GM23338 (cell line): ENCODE measurements at regions not wholly inside any gene's neighbourhood (a gene's known extent, or its start where the extent isn't known, plus 50 kb on each side); places are given as distances from the start of the nearest gene placed in this dataset.

Experiments
- ATAC-seq: fragments of 200-7000 bp; cut with Tn5 transposase; 3 replicates; pipeline ENCODE4 v1.9.1; 2020
- DNase-seq: peaks from one replicate; pipeline ENCODE4 v3.0.0-alpha.2; 2015; ENCODE audit warnings: low spot score
- H2AFZ ChIP-seq: fragments of 200-600 bp; sonication (generic); 2 replicates; pipeline ENCODE4 v1.8.0; 2016; ENCODE audit warnings: antibody characterized with exemption, mild to moderate bottlenecking, moderate library complexity
- H3F3A ChIP-seq: fragments of 200-600 bp; sonication (generic); replicated peaks from 2 replicates; pipeline ENCODE4 v1.8.0; 2017; ENCODE audit warnings: antibody characterized with exemption, mixed run types, low read depth
- H3K27ac ChIP-seq: fragments of 200-600 bp; sonication (generic); 2 replicates; pipeline ENCODE4 v1.6.1; 2016; ENCODE audit warnings: low read depth
- H3K27me3 ChIP-seq: fragments of 200-600 bp; sonication (generic); 2 replicates; pipeline ENCODE4 v1.8.0; 2016; ENCODE audit warnings: mild to moderate bottlenecking, mixed run types, moderate library complexity; ENCODE audit not compliant: insufficient read depth
- H3K36me3 ChIP-seq: fragments of 200-600 bp; sonication (generic); 2 replicates; pipeline ENCODE4 v1.8.0; 2016; ENCODE audit warnings: mild to moderate bottlenecking; ENCODE audit not compliant: insufficient read depth
- H3K4me1 ChIP-seq: fragments of 200-600 bp; sonication (generic); 2 replicates; pipeline ENCODE4 v1.8.0; 2016; ENCODE audit warnings: mild to moderate bottlenecking, moderate library complexity; ENCODE audit not compliant: insufficient read depth
- H3K4me2 ChIP-seq: fragments of 200-600 bp; sonication (generic); 2 replicates; pipeline ENCODE4 v1.7.1; 2017; ENCODE audit warnings: mixed run types
- H3K4me3 ChIP-seq: fragments of 200-600 bp; sonication (generic); 2 replicates; pipeline ENCODE4 v1.6.1; 2016; ENCODE audit warnings: mixed run types
- H3K79me2 ChIP-seq: fragments of 200-600 bp; sonication (generic); replicated peaks from 2 replicates; pipeline ENCODE4 v1.8.0; 2017; ENCODE audit warnings: mild to moderate bottlenecking; ENCODE audit not compliant: insufficient read depth
- H3K9me2 ChIP-seq: fragments of 200-600 bp; sonication (generic); 2 replicates; pipeline ENCODE4 v1.8.0; 2017; ENCODE audit not compliant: insufficient read depth
- H4K20me1 ChIP-seq: fragments of 200-600 bp; sonication (generic); replicated peaks from 2 replicates; pipeline ENCODE4 v1.8.0; 2017; ENCODE audit warnings: mild to moderate bottlenecking; ENCODE audit not compliant: insufficient read depth
- H3K27ac Mint-ChIP-seq: 2 replicates; pipeline ENCODE4 v1.8.0; 2020; ENCODE audit warnings: inconsistent platforms, mild to moderate bottlenecking, moderate library complexity, mixed read lengths
- H3K27me3 Mint-ChIP-seq: 3 replicates; pipeline ENCODE4 v1.8.0; 2022; ENCODE audit warnings: low read depth, mild to moderate bottlenecking, moderate library complexity, mixed read lengths, inconsistent platforms; ENCODE audit not compliant: insufficient read depth, poor library complexity
- H3K36me3 Mint-ChIP-seq: 3 replicates; pipeline ENCODE4 v1.8.0; 2021; ENCODE audit warnings: low read depth, mild to moderate bottlenecking, inconsistent platforms, moderate library complexity, mixed read lengths
- H3K4me1 Mint-ChIP-seq: 3 replicates; pipeline ENCODE4 v1.8.0; 2020; ENCODE audit warnings: mild to moderate bottlenecking, inconsistent platforms, mixed read lengths
- H3K4me3 Mint-ChIP-seq: 3 replicates; pipeline ENCODE4 v1.8.0; 2021; ENCODE audit warnings: moderate library complexity, mild to moderate bottlenecking, inconsistent platforms, mixed read lengths
- H3K9me3 Mint-ChIP-seq: 3 replicates; pipeline ENCODE4 v1.8.0; 2020; ENCODE audit warnings: moderate library complexity, mild to moderate bottlenecking, inconsistent platforms, mixed read lengths
- CREB1 ChIP-seq: fragments of 250-450 bp; sonication (Bioruptor Pico); IDR thresholded peaks from 2 replicates; pipeline ENCODE4 v1.5.0; 2020; ENCODE audit warnings: low read depth, mild to moderate bottlenecking, moderate library complexity
- CTCF ChIP-seq, 2 experiments: fragments of 200-600 bp in 1 of 2; sonication (generic) in 1 of 2; conservative IDR thresholded peaks; 2 replicates each; pipeline versions ENCODE4 v1.5.1 to v1.6.1; 2016 to 2017; ENCODE audit warnings: antibody characterized with exemption in 2 of 2, low read depth in 2 of 2, mild to moderate bottlenecking in 2 of 2, moderate library complexity in 1 of 2
- ETS1 ChIP-seq: IDR thresholded peaks from 2 replicates; pipeline ENCODE4 v1.6.1; 2016; ENCODE audit warnings: antibody characterized with exemption
- EZH2 ChIP-seq: fragments of 200-600 bp; sonication (generic); IDR thresholded peaks from one replicate; pipeline ENCODE4 v1.8.0; 2017; ENCODE audit warnings: antibody characterized with exemption, mild to moderate bottlenecking, low read depth; ENCODE audit not compliant: unreplicated experiment
- EZH2phosphoT487 ChIP-seq: fragments of 200-600 bp; sonication (generic); IDR thresholded peaks from one replicate; pipeline ENCODE4 v1.8.1; 2018; ENCODE audit warnings: antibody characterized with exemption; ENCODE audit not compliant: unreplicated experiment
- JUNB ChIP-seq: IDR thresholded peaks from one replicate; pipeline ENCODE4 v1.6.1; 2016; ENCODE audit warnings: antibody characterized with exemption; ENCODE audit not compliant: unreplicated experiment
- NANOG ChIP-seq: IDR thresholded peaks from 2 replicates; pipeline ENCODE4 v1.6.1; 2016; ENCODE audit warnings: antibody characterized with exemption, borderline replicate concordance
- POLR2AphosphoS5 ChIP-seq: IDR thresholded peaks from 2 replicates; pipeline ENCODE4 v1.6.1; 2016; ENCODE audit warnings: antibody characterized with exemption, low read depth
- REST ChIP-seq: IDR thresholded peaks from one replicate; pipeline ENCODE4 v1.6.1; 2018; ENCODE audit warnings: antibody characterized with exemption; ENCODE audit not compliant: unreplicated experiment
- STAT1 ChIP-seq: IDR thresholded peaks from one replicate; pipeline ENCODE4 v1.6.1; 2016; ENCODE audit warnings: antibody characterized with exemption; ENCODE audit not compliant: unreplicated experiment
- ZNF114 ChIP-seq: fragments of 250-450 bp; sonication (Bioruptor Pico); IDR thresholded peaks from 2 replicates; pipeline ENCODE4 v1.5.0; 2020; ENCODE audit warnings: mild to moderate bottlenecking, moderate library complexity
- ZNF331 ChIP-seq: fragments of 250-450 bp; sonication (Bioruptor Pico); IDR thresholded peaks from 2 replicates; pipeline ENCODE4 v1.5.0; 2020; ENCODE audit warnings: low read depth, mild to moderate bottlenecking, moderate library complexity
- TF ChIP-seq, protein P1 (sequence below): fragments of 250-450 bp; sonication (Bioruptor Pico); IDR thresholded peaks from 2 replicates; pipeline ENCODE4 v1.5.0; 2020; ENCODE audit warnings: mild to moderate bottlenecking, moderate library complexity

DNA sequence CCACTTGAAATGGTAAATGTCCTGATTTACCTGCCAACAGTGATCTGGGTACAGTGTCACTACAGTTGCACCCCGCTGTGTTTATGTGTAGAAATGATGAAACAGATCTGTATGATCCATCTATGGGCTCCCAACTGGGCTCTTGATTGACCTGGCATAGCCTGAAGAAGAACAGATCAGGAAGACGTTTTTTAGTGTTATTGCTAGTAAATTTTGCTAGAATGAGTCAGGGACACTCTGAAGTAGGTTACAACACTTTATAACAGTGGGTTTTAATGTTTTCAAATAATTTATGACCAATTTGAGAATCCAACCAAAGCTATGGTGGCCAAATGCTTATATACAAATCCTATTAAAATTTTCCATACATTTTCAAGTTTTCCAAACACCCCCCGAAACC lies 110.3 kb downstream of the DKK1 start:
- H3K4me1 Mint-ChIP-seq = peaks cover 7% of the 10 kb centered on the region; the same call in 2 of the 3 replicates
- H3K79me2 ChIP-seq = no peaks in the 10 kb centered on the region
- no peaks in the 10 kb centered on the region for H3K36me3 Mint-ChIP-seq
- H3K9me3 Mint-ChIP-seq = peaks cover 6% of the 10 kb centered on the region; the same call in 2 of the 3 replicates
- no peaks in the 10 kb centered on the region for H3K27me3 Mint-ChIP-seq
- no peaks in the 10 kb centered on the region for H4K20me1 ChIP-seq
- no peak for DNase-seq
- H3K27ac ChIP-seq = no peak overlapping the region
- no peaks in the 10 kb centered on the region for H3K36me3 ChIP-seq
- H2AFZ ChIP-seq = no peak overlapping the region
- no peaks in the 10 kb centered on the region for H3K9me2 ChIP-seq
- no peak overlapping the region for H3K4me2 ChIP-seq
- no peak overlapping the region for H3K4me3 Mint-ChIP-seq
- no peaks in the 10 kb centered on the region for H3F3A ChIP-seq
- no peak overlapping the region for H3K27ac Mint-ChIP-seq
- TF ChIP-seq STAT1 (no peak), EZH2 (no peak), POLR2AphosphoS5 (no peak), CTCF (conservative IDR thresholded peaks at IDR 0.05; ENCODE audit: low read depth in 2 of 2) (no peak), ZNF331 (no peak), NANOG (no peak), EZH2phosphoT487 (no peak), ETS1 (no peak), CREB1 (no peak), REST (no peak), JUNB (no peak), ZNF114 (no peak)
- TF ChIP-seq, protein P1, sequence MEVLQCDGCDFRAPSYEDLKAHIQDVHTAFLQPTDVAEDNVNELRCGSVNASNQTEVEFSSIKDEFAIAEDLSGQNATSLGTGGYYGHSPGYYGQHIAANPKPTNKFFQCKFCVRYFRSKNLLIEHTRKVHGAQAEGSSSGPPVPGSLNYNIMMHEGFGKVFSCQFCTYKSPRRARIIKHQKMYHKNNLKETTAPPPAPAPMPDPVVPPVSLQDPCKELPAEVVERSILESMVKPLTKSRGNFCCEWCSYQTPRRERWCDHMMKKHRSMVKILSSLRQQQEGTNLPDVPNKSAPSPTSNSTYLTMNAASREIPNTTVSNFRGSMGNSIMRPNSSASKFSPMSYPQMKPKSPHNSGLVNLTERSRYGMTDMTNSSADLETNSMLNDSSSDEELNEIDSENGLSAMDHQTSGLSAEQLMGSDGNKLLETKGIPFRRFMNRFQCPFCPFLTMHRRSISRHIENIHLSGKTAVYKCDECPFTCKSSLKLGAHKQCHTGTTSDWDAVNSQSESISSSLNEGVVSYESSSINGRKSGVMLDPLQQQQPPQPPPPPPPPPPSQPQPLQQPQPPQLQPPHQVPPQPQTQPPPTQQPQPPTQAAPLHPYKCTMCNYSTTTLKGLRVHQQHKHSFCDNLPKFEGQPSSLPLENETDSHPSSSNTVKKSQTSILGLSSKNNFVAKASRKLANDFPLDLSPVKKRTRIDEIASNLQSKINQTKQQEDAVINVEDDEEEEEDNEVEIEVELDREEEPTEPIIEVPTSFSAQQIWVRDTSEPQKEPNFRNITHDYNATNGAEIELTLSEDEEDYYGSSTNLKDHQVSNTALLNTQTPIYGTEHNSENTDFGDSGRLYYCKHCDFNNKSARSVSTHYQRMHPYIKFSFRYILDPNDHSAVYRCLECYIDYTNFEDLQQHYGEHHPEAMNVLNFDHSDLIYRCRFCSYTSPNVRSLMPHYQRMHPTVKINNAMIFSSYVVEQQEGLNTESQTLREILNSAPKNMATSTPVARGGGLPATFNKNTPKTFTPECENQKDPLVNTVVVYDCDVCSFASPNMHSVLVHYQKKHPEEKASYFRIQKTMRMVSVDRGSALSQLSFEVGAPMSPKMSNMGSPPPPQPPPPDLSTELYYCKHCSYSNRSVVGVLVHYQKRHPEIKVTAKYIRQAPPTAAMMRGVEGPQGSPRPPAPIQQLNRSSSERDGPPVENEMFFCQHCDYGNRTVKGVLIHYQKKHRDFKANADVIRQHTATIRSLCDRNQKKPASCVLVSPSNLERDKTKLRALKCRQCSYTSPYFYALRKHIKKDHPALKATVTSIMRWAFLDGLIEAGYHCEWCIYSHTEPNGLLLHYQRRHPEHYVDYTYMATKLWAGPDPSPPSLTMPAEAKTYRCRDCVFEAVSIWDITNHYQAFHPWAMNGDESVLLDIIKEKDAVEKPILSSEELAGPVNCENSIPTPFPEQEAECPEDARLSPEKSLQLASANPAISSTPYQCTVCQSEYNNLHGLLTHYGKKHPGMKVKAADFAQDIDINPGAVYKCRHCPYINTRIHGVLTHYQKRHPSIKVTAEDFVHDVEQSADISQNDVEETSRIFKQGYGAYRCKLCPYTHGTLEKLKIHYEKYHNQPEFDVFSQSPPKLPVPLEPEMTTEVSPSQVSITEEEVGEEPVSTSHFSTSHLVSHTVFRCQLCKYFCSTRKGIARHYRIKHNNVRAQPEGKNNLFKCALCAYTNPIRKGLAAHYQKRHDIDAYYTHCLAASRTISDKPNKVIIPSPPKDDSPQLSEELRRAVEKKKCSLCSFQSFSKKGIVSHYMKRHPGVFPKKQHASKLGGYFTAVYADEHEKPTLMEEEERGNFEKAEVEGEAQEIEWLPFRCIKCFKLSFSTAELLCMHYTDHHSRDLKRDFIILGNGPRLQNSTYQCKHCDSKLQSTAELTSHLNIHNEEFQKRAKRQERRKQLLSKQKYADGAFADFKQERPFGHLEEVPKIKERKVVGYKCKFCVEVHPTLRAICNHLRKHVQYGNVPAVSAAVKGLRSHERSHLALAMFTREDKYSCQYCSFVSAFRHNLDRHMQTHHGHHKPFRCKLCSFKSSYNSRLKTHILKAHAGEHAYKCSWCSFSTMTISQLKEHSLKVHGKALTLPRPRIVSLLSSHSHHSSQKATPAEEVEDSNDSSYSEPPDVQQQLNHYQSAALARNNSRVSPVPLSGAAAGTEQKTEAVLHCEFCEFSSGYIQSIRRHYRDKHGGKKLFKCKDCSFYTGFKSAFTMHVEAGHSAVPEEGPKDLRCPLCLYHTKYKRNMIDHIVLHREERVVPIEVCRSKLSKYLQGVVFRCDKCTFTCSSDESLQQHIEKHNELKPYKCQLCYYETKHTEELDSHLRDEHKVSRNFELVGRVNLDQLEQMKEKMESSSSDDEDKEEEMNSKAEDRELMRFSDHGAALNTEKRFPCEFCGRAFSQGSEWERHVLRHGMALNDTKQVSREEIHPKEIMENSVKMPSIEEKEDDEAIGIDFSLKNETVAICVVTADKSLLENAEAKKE (CRISPR knock-in tag) = no peak
- H3K4me3 ChIP-seq = no peak overlapping the region
- no peaks in the 10 kb centered on the region; the same call in 1 of the 2 replicates for H3K4me1 ChIP-seq
- no peaks in the 10 kb centered on the region for H3K27me3 ChIP-seq
- no peak for ATAC-seq
